T-helper 2 cell (primary cell): ENCODE measurements at regions not wholly inside any gene's neighbourhood (a gene's known extent, or its start where the extent isn't known, plus 50 kb on each side); places are given as distances from the start of the nearest gene placed in this dataset.

Source experiments
- DNase-seq, 5 experiments: peaks; one replicate each; pipeline versions ENCODE4 v3.0.0 to v3.0.0-alpha.2; 2012 to 2022

DNA sequence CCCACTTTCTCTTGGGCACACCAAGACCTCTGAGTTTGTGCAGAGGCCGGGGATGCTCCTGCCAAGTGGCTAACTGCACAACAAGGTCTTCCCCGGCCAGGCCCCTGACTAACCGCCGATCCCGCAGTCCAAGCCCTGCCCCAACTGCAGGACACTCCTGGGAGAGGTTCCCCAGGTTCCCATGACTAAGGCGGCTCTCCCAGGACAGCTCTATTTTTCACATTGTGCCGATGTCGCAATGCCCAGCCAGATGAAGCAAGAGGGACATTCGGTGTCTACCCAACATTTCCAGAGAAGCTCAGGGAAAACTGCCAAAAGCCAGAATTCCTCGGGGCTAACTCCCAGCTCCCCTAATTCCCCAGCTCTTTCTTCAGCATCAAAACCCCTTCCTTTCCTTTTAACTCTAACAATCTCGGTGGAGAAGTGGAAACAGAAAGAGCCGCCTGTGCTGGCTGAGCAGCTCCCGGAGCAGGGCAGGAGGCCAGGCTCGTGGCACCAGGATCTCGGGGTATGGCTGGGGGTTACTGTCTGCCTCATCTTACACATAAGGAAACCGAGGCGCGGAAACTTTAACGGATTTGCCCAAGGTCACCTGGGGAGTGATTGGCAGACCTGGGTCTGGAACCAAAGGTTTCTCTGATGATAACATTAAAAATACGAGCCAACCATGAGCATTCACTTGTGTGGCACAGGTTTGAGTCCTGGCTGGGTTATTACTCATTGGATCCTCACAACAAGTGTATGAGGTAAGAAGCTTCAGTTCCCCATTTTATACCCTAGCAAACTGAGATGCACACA, 318.2 kb downstream of the BCL11B start:
- DNase-seq, result no peak

DNA sequence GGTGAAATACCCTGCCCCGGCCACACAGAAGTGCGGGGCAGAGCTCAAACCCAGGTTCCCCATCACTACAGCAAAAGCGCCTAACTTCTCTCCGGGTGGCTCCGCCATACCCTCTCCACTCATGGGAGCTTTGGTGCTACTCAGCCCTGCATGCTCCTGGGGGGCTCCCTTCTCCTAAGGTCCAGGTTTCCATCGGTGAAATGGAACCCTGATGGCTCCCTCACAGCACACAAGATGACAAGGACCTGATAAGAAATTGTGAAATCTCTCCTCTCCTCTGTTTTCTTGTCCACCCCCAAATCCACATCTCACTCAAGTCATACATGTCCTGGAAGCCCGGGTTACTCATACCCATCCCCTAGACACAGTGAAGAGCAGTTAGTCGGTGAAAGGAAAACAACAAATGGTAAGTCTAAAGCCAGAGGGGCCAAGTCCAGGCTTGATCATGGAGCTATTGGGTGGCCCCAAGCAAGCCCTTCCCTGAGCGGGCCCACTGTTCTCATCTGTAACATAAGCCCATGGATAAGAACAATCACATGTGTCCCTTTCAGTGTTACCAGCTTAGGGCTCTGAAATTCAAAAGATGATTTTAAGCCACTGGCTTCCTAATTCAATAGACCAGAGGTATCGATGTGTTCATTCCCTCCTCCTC, 317.5 kb downstream of the BCL11B start:
- no peak for DNase-seq

- no peak for DNase-seq
These were observed 316.8 kb downstream of the BCL11B start for GRCh38 chr14:98955036-98955740.

- DNase-seq, result no peak
These were observed 316.3 kb downstream of the BCL11B start for GRCh38 chr14:98955741-98956070.

DNA sequence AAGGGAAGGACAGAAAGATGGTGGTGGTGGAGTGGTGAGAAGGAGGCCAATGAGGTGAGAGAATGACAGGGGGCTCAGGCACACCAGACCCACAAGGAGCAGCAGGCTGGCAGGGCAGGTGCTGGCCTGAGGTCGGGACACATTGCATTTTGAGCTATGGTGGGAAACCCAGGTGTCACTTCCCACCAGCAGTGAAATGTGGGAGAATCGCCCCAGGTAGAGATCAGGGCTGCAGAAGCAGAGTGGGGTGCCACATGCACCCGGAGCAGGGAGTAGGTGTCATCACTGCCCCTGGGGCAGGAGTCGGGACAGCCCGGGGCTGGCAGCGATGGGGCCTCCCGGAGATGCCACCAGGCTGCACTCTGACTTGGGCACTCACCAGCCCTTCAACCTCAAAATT, 315.8 kb downstream of the BCL11B start:
- DNase-seq, result no peak

DNA sequence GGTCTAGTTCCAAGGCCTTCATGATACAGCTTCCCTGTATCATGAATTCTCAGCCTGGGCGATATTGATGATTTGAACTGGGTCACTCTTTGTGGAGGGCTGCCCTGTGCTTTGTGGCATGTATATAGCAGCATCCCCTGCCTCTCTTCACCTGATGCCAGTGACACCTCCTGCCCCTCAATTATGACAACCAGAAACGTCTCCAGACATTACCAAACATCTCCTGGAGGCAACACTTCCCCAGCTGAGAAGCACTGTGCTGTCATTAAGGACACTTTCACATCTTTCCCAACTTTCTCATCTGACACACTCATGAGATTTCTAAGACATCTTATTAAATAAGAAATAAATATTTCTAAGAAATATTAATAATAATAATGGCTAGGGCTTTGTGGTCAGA, 315.3 kb downstream of the BCL11B start:
- no peak for DNase-seq

- DNase-seq, result no peak
These were observed 314.6 kb downstream of the BCL11B start for GRCh38 chr14:98957211-98958047.

DNA sequence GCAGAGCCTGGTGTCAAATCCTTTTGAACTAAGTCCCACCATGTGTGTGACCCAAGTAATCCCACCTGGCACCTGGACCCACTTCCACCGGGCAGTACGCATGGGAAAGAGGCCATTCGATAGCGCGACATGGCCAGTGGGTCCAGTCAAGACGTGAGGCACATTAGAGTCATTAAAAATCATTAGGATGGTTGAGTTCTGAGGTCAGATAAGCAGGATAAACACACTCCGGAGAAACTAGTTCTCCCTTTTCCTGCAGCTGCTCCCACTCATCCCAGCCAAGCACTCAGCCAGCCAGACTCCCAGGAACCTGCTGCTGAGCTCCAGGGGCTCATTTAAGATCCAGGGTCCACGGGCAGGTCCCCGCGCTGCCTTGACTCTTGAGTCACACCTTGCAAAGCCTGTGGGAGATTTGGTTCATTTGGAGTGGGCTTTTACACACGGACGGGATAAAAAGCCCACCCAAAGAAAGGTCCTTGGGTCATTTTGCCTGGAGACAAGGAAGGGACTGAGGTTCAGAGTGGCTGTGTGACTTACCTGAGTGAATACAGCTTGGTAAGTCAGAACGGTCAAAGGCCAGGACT, 313.9 kb downstream of the BCL11B start:
- DNase-seq, result no peak

GRCh38 chr14:98958632-98959031, 313.4 kb downstream of the BCL11B start:
- DNase-seq, result no peak

- DNase-seq, result no peak
These were observed 312.6 kb downstream of the BCL11B start for GRCh38 chr14:98959410-98959809.

DNA sequence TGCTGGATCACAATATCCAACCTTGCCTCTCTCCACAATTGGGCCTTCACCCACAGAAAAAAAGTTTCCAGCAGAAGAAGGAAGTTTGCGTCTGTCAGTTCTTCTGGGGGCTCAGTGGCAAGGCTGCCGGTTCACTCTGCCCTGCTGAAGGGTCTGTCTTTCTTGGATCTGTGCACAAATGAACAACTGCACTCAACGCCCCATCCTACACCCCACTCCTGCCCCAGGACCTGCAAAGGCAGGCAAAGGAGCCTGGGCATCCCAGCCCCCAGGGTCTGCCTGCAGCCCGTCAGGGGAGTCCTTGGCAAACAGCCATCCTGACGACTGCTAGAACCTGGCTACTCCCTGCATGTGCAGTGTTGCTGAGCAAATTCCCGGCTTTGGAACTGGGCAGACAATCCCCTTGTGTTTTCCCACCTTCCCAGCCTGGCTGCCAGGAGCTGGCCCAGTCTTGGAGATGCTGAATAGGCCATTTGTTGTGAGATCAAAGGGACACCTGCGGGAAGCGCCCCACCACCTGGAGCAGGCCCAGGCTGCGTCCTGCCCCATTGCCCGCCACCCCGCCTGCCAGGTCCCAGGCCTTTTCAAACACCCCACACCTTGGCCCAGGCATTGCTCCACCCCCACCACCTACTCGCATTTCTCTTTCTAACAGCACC, 311.9 kb downstream of the BCL11B start:
- no peak for DNase-seq

DNA sequence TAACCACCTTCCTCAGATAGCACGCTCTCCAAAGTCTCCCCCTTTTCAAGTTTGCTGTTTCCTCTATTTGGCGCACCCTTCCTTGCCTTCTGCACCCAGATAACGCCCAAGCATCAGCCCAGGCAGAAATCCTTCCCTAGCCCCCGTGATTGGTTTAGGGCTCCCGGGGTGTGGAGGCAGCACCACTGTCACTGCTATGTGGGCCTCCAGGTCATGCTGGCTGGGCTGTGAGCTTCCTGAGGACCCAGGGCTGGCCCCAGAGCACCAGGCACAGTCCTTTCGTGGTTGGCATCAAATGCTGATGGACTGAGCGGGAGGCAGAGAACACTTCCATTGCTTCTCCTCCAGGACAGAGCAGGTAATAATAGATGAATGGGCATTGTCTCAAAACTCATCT, 311.4 kb downstream of the BCL11B start:
- no peak for DNase-seq

DNA sequence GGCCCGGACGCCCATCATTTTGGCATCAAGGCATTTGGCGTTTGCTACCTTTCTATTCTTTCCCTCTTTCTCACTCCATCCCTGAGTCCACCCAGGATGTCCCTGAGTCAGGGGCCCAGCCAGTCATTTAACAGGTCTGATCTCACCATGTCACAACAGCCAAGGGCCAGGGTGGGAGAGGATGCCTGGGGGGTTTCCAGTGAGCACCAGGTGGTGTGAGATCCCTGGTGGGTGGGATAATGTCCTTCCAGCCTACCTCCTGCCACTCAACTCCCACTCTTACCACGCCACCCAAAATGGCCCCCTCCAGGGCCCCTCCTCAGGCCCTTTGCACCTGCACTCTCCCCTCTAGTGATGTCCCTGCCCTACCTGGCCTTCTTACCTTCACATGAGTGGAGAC, 310.8 kb downstream of the BCL11B start:
- no peak for DNase-seq

DNA sequence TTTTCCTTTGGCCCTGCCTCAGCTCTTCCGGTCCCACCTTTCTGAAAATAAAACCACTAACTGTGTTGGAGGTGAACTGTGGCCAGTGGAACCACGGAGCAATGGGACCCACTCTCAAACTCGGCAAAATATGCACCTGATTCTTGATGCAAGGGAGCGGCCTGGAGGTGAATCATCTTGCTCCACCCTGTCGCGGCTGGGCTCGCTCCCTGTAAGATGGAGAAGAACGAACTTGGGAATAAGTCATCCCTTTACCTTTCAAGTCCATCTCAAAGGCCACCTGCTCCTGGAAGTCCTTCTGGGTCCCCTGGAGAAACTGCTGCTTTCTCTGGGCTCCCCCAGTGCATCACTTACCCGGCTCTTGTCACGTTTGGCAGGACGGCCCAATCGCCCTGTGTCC, 309.9 kb downstream of the BCL11B start:
- no peak for DNase-seq

- no peak for DNase-seq
These were observed 308.4 kb downstream of the BCL11B start for GRCh38 chr14:98963610-98964009.

DNA sequence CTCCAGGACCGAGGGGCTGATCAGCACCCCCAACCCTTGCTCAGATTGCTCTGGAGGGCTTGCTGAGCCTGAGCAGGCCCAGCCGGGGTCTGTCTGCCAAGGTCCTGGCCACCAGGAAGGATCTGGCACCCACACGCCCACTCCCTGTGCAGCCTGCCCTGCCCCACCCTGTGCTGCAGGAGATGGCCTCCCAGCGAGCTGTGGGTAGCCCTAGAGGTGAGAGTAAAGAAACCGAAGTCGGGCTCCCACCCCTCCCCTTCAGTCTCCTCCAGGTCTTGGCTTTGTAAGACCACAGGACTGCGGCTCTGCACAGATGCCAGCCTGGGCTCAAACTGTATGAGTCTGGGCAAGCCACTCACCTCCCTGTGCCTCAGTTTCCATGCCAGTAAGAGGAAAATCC, 307.8 kb downstream of the BCL11B start:
- DNase-seq, result peak in 1 of 5 experiments; percentile 20

- no peak for DNase-seq
These were observed 306.9 kb downstream of the BCL11B start for GRCh38 chr14:98965076-98965475.

GRCh38 chr14:98966016-98966415, 306.0 kb downstream of the BCL11B start:
- no peak for DNase-seq

GRCh38 chr14:98966475-98967162, 305.4 kb downstream of the BCL11B start:
- peak in 1 of 5 experiments; percentile 26 for DNase-seq

DNA sequence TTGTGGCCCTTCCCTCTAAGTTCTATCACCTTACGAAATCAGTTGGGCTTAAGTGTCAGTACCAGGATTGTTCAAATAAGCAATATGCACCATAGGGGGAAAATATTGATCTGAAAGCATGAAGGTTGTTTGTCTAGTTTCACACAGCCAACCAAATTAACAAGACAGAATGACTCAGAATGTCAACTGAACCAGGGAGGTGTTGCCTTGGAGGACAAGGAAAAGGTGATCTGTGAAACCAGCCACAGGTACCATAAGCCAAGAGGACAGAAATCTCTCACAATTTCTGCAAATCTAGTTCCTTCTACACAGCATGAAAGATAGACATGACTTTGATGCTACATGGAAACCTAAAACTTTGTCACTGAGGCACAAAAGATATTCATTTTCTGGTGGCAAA, 297.9 kb downstream of the BCL11B start:
- peak in 1 of 5 experiments; percentile 16 for DNase-seq

GRCh38 chr14:98976271-98976670, 295.7 kb downstream of the BCL11B start:
- no peak for DNase-seq
